ENCODE measurements at regions not wholly inside any gene's neighbourhood (a gene's known extent, or its start where the extent isn't known, plus 50 kb on each side); places are given as distances from the start of the nearest gene placed in this dataset.

- no peak for TF ChIP-seq CTCF (conservative IDR thresholded peaks at IDR 0.05; ENCODE audit: low read depth in 2 of 2)
These were observed 171.2 kb downstream of the TEX29 start (continued) for GRCh38 chr13:111491659-111492058.

- Histone ChIP-seq H3K4me3 (no peak overlapping the region), H3K27me3 (ENCODE audit: insufficient read depth) (no peaks in the 10 kb centered on the region), H3K4me2 (no peak overlapping the region), H3K27ac (ENCODE audit: low read depth) (no peak overlapping the region), H3K36me3 (ENCODE audit: insufficient read depth) (no peaks in the 10 kb centered on the region; the same call in 1 of the 2 replicates), H3F3A (replicated peaks; ENCODE audit: low read depth) (no peaks in the 10 kb centered on the region), H3K4me1 (ENCODE audit: insufficient read depth) (no peaks in the 10 kb centered on the region), H3K9me2 (ENCODE audit: insufficient read depth) (0 out of 2 replicates have a peak, but pooled peaks cover 4% of the 10 kb centered on the region), H3K79me2 (replicated peaks; ENCODE audit: insufficient read depth) (no peaks in the 10 kb centered on the region), H2AFZ (no peak overlapping the region; the same call in 1 of the 2 replicates), H4K20me1 (replicated peaks; ENCODE audit: insufficient read depth) (no peaks in the 10 kb centered on the region)
- Mint-ChIP-seq H3K27ac (no peak overlapping the region), H3K36me3 (ENCODE audit: low read depth) (peaks cover 8% of the 10 kb centered on the region; the same call in 2 of the 3 replicates), H3K4me3 (no peak overlapping the region), H3K27me3 (ENCODE audit: insufficient read depth, low read depth, poor library complexity) (peaks cover 4% of the 10 kb centered on the region), H3K9me3 (peaks cover 24% of the 10 kb centered on the region), H3K4me1 (peaks cover 4% of the 10 kb centered on the region; the same call in 2 of the 3 replicates)
- no peak for TF ChIP-seq EZH2 (IDR thresholded peaks at IDR 0.05; ENCODE audit: low read depth, unreplicated experiment)
- no peak for TF ChIP-seq JUNB (IDR thresholded peaks at IDR 0.05; ENCODE audit: unreplicated experiment)
- no peak for TF ChIP-seq ZNF331 (CRISPR knock-in tag; IDR thresholded peaks at IDR 0.05; ENCODE audit: low read depth)
- TF ChIP-seq NANOG (IDR thresholded peaks at IDR 0.05; ENCODE audit: borderline replicate concordance), result no peak
- TF ChIP-seq ETS1 (IDR thresholded peaks at IDR 0.05), result no peak
- no peak for TF ChIP-seq POLR2AphosphoS5 (IDR thresholded peaks at IDR 0.05; ENCODE audit: low read depth)
- ATAC-seq (no peak), DNase-seq (ENCODE audit: low spot score) (no peak)
These were observed 172.0 kb downstream of the TEX29 start for GRCh38 chr13:111492341-111492950.

GRCh38 chr13:111492958-111493357, 172.5 kb downstream of the TEX29 start:
- Histone ChIP-seq H3K27me3 (ENCODE audit: insufficient read depth) (no peaks in the 10 kb centered on the region), H3K36me3 (ENCODE audit: insufficient read depth) (no peaks in the 10 kb centered on the region; the same call in 1 of the 2 replicates), H3K27ac (ENCODE audit: low read depth) (no peak overlapping the region), H3F3A (replicated peaks; ENCODE audit: low read depth) (no peaks in the 10 kb centered on the region), H3K4me1 (ENCODE audit: insufficient read depth) (no peaks in the 10 kb centered on the region), H2AFZ (no peak overlapping the region; the same call in 1 of the 2 replicates), H4K20me1 (replicated peaks; ENCODE audit: insufficient read depth) (no peaks in the 10 kb centered on the region), H3K4me3 (no peak overlapping the region), H3K9me2 (ENCODE audit: insufficient read depth) (0 out of 2 replicates have a peak, but pooled peaks cover 4% of the 10 kb centered on the region), H3K79me2 (replicated peaks; ENCODE audit: insufficient read depth) (no peaks in the 10 kb centered on the region), H3K4me2 (no peak overlapping the region)
- DNase-seq (ENCODE audit: low spot score) (no peak), ATAC-seq (no peak)
- Mint-ChIP-seq H3K36me3 (ENCODE audit: low read depth) (peaks cover 4% of the 10 kb centered on the region; the same call in 2 of the 3 replicates), H3K4me3 (no peak overlapping the region), H3K4me1 (peaks cover 4% of the 10 kb centered on the region; the same call in 2 of the 3 replicates), H3K27me3 (ENCODE audit: insufficient read depth, low read depth, poor library complexity) (peaks cover 2% of the 10 kb centered on the region), H3K27ac (no peak overlapping the region), H3K9me3 (peaks cover 23% of the 10 kb centered on the region)
- TF ChIP-seq REST (IDR thresholded peaks at IDR 0.05; ENCODE audit: unreplicated experiment), result no peak
- no peak for TF ChIP-seq NANOG (IDR thresholded peaks at IDR 0.05; ENCODE audit: borderline replicate concordance)
- no peak for TF ChIP-seq CTCF (conservative IDR thresholded peaks at IDR 0.05; ENCODE audit: low read depth in 2 of 2)
- TF ChIP-seq CREB1 (CRISPR knock-in tag; IDR thresholded peaks at IDR 0.05; ENCODE audit: low read depth), result no peak
- no peak for TF ChIP-seq EZH2phosphoT487 (IDR thresholded peaks at IDR 0.05; ENCODE audit: unreplicated experiment)
- TF ChIP-seq STAT1 (IDR thresholded peaks at IDR 0.05; ENCODE audit: unreplicated experiment), result no peak
- no peak for TF ChIP-seq ZNF114 (CRISPR knock-in tag; IDR thresholded peaks at IDR 0.05)
- no peak for TF ChIP-seq ETS1 (IDR thresholded peaks at IDR 0.05)
- no peak for TF ChIP-seq POLR2AphosphoS5 (IDR thresholded peaks at IDR 0.05; ENCODE audit: low read depth)
- no peak for TF ChIP-seq EZH2 (IDR thresholded peaks at IDR 0.05; ENCODE audit: low read depth, unreplicated experiment)

All from GM23338 (cell line).